Small intestine (tissue), 7 donors: ENCODE measurements at regions not wholly inside any gene's neighbourhood (a gene's known extent, or its start where the extent isn't known, plus 50 kb on each side); places are given as distances from the start of the nearest gene placed in this dataset.

Source experiments
- DNase-seq, 2 donors: peaks; one replicate each; pipeline versions ENCODE4 v3.0.0 to v3.0.0-alpha.2; 2013
- FAIRE-seq: peaks from 2 replicates; lab custom pipeline; 2012; peaks lifted over from hg19 to GRCh38; lab: Jason Lieb, UNC
- H3K27ac ChIP-seq, 3 donors: one replicate each; pipeline ENCODE4 v1.5.1; 2013; ENCODE audit warnings: low read length in 2 of 3, mild to moderate bottlenecking in 2 of 3, control low read depth in 1 of 3, inconsistent platforms in 1 of 3, low read depth in 1 of 3, moderate library complexity in 1 of 3
- H3K27me3 ChIP-seq, 3 donors: one replicate each; pipeline ENCODE4 v1.6.1; 2013; ENCODE audit warnings: low read length in 3 of 3, inconsistent platforms in 1 of 3; ENCODE audit not compliant: control insufficient read depth in 3 of 3, insufficient read depth in 3 of 3
- H3K36me3 ChIP-seq, 3 donors: one replicate each; pipeline ENCODE4 v1.6.1; 2013; ENCODE audit warnings: low read length in 3 of 3, inconsistent platforms in 1 of 3, low read depth in 1 of 3, mild to moderate bottlenecking in 1 of 3, moderate library complexity in 1 of 3; ENCODE audit not compliant: control insufficient read depth in 3 of 3, insufficient read depth in 2 of 3
- H3K4me1 ChIP-seq, 3 donors: one replicate each; pipeline ENCODE4 v1.6.1; 2013; ENCODE audit warnings: low read length in 2 of 3, inconsistent platforms in 1 of 3, low read depth in 1 of 3, mild to moderate bottlenecking in 1 of 3, moderate library complexity in 1 of 3; ENCODE audit not compliant: control insufficient read depth in 3 of 3, insufficient read depth in 2 of 3
- H3K4me3 ChIP-seq, 3 donors: one replicate each; pipeline ENCODE4 v1.5.1; 2013; ENCODE audit warnings: low read length in 3 of 3, control low read depth in 1 of 3, inconsistent platforms in 1 of 3, low read depth in 1 of 3, mild to moderate bottlenecking in 1 of 3, moderate library complexity in 1 of 3
- H3K9me3 ChIP-seq, 2 donors: one replicate each; pipeline ENCODE4 v1.6.1; 2013; ENCODE audit warnings: low read depth in 1 of 2, low read length in 1 of 2; ENCODE audit not compliant: control insufficient read depth in 2 of 2, insufficient read depth in 1 of 2
- WGBS, 3 donors: extraction: QIAGEN DNeasy Blood & Tissue Kit; methylation state at CpG; one replicate each; pipeline ENCODE4 v1.1.7; 2013; 5-methylcytosine and 5-hydroxymethylcytosine counted together
- donor health status: healthy with polysubstance abuse.
- donor health status: control.
- donor health status: control.
- donor health status: Bipolar disorder and iron deficiency.
- donor health status: healthy.

GRCh38 chr4:19945501-19945900, 306.2 kb upstream of the SLIT2 start:
- DNase-seq = no peak

GRCh38 chr4:19944806-19945205, 306.9 kb upstream of the SLIT2 start:
- FAIRE-seq = no peak
- H3K4me1 ChIP-seq = no peaks in the 10 kb centered on the region
- peaks cover 0 to 2% of the 10 kb centered on the region in 2 donors for H3K9me3 ChIP-seq
- no peak for DNase-seq
- WGBS, 3 donors = 73 to 76% (median 75%) methylated on average over 2 of the region's 2 CpGs
- no peaks in the 10 kb centered on the region for H3K36me3 ChIP-seq
- no peak overlapping the region for H3K27ac ChIP-seq
- no peak overlapping the region for H3K4me3 ChIP-seq
- H3K27me3 ChIP-seq = no peaks in the 10 kb centered on the region

More at GRCh38 chr4:19945501-19945900, 306.2 kb upstream of the SLIT2 start:
- Histone ChIP-seq H3K27ac (no peak overlapping the region), H3K36me3 (no peaks in the 10 kb centered on the region), H3K4me3 (no peak overlapping the region), H3K4me1 (no peaks in the 10 kb centered on the region), H3K9me3 (peaks cover 0 to 2% of the 10 kb centered on the region in 2 donors), H3K27me3 (no peaks in the 10 kb centered on the region)
- no peak for FAIRE-seq
- 63 to 69% (median 66%) methylated on average over 2 of the region's 2 CpGs for WGBS, 3 donors

- Histone ChIP-seq H3K4me3 (no peak overlapping the region), H3K36me3 (no peaks in the 10 kb centered on the region), H3K4me1 (no peaks in the 10 kb centered on the region), H3K27me3 (no peaks in the 10 kb centered on the region), H3K9me3 (peaks cover 0 to 2% of the 10 kb centered on the region in 2 donors), H3K27ac (no peak overlapping the region)
- DNase-seq (no peak), FAIRE-seq (no peak)
Measured at GRCh38 chr4:19944251-19944650, 307.5 kb upstream of the SLIT2 start.

DNA sequence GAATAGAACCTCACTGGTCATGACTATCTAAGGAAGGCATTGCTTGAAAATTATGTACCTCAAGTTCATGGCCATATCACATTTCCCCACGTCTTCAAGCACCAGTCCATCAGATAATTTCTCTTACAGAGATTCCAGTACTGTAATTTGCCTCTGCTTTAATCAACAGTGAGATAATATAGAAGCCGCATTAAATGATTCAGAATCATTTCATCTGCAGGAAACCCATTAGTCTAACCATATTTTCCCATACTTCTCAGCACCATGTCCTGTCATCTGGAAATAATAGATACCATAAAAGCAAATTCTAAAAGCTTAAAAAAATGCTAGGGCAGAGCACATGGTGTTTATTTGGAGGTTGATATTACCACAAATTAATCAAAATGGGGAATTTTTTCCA, 310.3 kb upstream of the SLIT2 start:
- no peak overlapping the region for H3K27ac ChIP-seq
- H3K36me3 ChIP-seq = no peaks in the 10 kb centered on the region
- H3K4me1 ChIP-seq = no peaks in the 10 kb centered on the region
- FAIRE-seq = no peak
- no peak overlapping the region for H3K4me3 ChIP-seq
- H3K27me3 ChIP-seq = no peaks in the 10 kb centered on the region
- H3K9me3 ChIP-seq = no peaks in the 10 kb centered on the region
- DNase-seq = no peak
- 63 to 76% (median 67%) methylated on average over 2 of the region's 2 CpGs for WGBS, 3 donors

DNA sequence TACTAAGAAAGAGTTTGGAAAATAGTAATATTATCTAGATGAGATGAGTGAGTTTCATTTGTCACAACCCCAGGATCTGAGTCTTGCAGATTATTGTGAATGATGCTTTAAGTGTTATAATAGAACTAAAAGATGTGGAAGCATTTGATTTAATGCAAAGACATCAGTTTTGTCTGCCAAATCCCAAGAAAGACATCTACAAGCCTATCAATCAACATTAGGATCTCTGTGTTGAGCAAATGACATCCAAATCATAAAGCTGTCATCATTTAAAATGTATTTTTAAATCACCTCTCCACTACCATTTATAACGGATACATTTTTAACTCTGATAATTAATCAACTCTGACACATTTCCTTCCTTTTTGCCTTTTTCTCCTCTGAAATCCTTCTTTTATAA, 310.8 kb upstream of the SLIT2 start:
- no peak for DNase-seq
- H3K27ac ChIP-seq = no peak overlapping the region
- no peaks in the 10 kb centered on the region for H3K9me3 ChIP-seq
- no peak for FAIRE-seq
- no peak overlapping the region for H3K4me3 ChIP-seq
- 67 to 72% (median 68%) methylated on average over 1 of the region's 1 CpG for WGBS, 3 donors
- no peaks in the 10 kb centered on the region for H3K36me3 ChIP-seq
- no peaks in the 10 kb centered on the region for H3K4me1 ChIP-seq
- H3K27me3 ChIP-seq = no peaks in the 10 kb centered on the region

- WGBS, 3 donors = 50 to 64% (median 59%) methylated on average over 3 of the region's 3 CpGs
- no peak for FAIRE-seq
- Histone ChIP-seq H3K36me3 (no peaks in the 10 kb centered on the region), H3K4me3 (no peak overlapping the region), H3K4me1 (no peaks in the 10 kb centered on the region), H3K27ac (no peak overlapping the region), H3K27me3 (no peaks in the 10 kb centered on the region), H3K9me3 (no peaks in the 10 kb centered on the region)
- no peak for DNase-seq
Measured at GRCh38 chr4:19936476-19936875, 315.2 kb upstream of the SLIT2 start.

- no peaks in the 10 kb centered on the region for H3K9me3 ChIP-seq
- H3K4me3 ChIP-seq = no peak overlapping the region
- H3K36me3 ChIP-seq = no peaks in the 10 kb centered on the region
- no peak for DNase-seq
- 74 to 86% (median 83%) methylated on average over 3 of the region's 3 CpGs for WGBS, 3 donors
- H3K4me1 ChIP-seq = no peaks in the 10 kb centered on the region
- H3K27ac ChIP-seq = no peak overlapping the region
- no peak for FAIRE-seq
- H3K27me3 ChIP-seq = no peaks in the 10 kb centered on the region
Measured at GRCh38 chr4:19930742-19931141, 321.0 kb upstream of the SLIT2 start.

GRCh38 chr4:19927381-19927780, 324.3 kb upstream of the SLIT2 start:
- DNase-seq (no peak), FAIRE-seq (no peak)
- Histone ChIP-seq H3K4me3 (no peak overlapping the region), H3K4me1 (no peaks in the 10 kb centered on the region), H3K9me3 (no peaks in the 10 kb centered on the region), H3K27ac (no peak overlapping the region), H3K27me3 (no peaks in the 10 kb centered on the region), H3K36me3 (no peaks in the 10 kb centered on the region)
- 66 to 82% (median 70%) methylated on average over 4 of the region's 4 CpGs for WGBS, 3 donors

GRCh38 chr4:19925516-19925915, 326.2 kb upstream of the SLIT2 start:
- Histone ChIP-seq H3K4me1 (no peaks in the 10 kb centered on the region), H3K36me3 (no peaks in the 10 kb centered on the region), H3K27me3 (no peaks in the 10 kb centered on the region), H3K9me3 (peaks cover 0 to 2% of the 10 kb centered on the region in 2 donors), H3K27ac (no peak overlapping the region), H3K4me3 (no peak overlapping the region)
- FAIRE-seq = no peak
- no peak for DNase-seq
